ENCODE measurements at regions not wholly inside any gene's neighbourhood (a gene's known extent, or its start where the extent isn't known, plus 50 kb on each side); places are given as distances from the start of the nearest gene placed in this dataset.

- ChIA-PET CTCF (no interaction called here), POLR2A (no interaction called here)
- Histone ChIP-seq H3K27me3 (ENCODE audit: control insufficient read depth in 2 of 2, insufficient read depth in 2 of 2, low read length in 2 of 2) (no peaks in the 10 kb centered on the region), H3K9ac (replicated peaks; ENCODE audit: extremely low read depth, insufficient read depth, low read length) (no peak overlapping the region), H3K4me2 (ENCODE audit: insufficient read depth, low read length) (no peak overlapping the region), H3K4me3 (replicated peaks in 1 of 3; ENCODE audit: insufficient read depth in 1 of 3, low read depth in 1 of 3, low read length in 3 of 3) (no peak overlapping the region), H3K4me1 (ENCODE audit: control insufficient read depth, extremely low read depth, insufficient read depth, low read length) (no peaks in the 10 kb centered on the region), H3K9me3 (replicated peaks; ENCODE audit: control insufficient read depth, insufficient read depth, low read length) (no peaks in the 10 kb centered on the region), H2AFZ (ENCODE audit: low read depth, low read length) (no peak overlapping the region), H4K20me1 (replicated peaks; ENCODE audit: control insufficient read depth, extremely low read depth, insufficient read depth, low read length) (no peaks in the 10 kb centered on the region), H3K27ac (ENCODE audit: insufficient read depth, low read depth, low read length) (no peak overlapping the region), H3K79me2 (ENCODE audit: control insufficient read depth, insufficient read depth, low read length) (no peaks in the 10 kb centered on the region), H3K36me3 (ENCODE audit: control insufficient read depth in 2 of 2, extremely low read depth in 1 of 2, insufficient read depth in 2 of 2, low read length in 2 of 2) (no peaks in the 10 kb centered on the region), H3K9me1 (replicated peaks; ENCODE audit: control insufficient read depth, extremely low read depth, insufficient read depth, low read length) (no peaks in the 10 kb centered on the region)
- DNase-seq (ENCODE audit: low read depth, low spot score), result peak; percentile 37
- no peak for TF ChIP-seq MAX (IDR thresholded peaks at IDR 0.05; ENCODE audit: insufficient read depth, insufficient read length)
- no peak for TF ChIP-seq GATA2 (IDR thresholded peaks at IDR 0.05; ENCODE audit: insufficient read depth, insufficient read length, low read depth, low read length)
- TF ChIP-seq EZH2 (IDR thresholded peaks at IDR 0.05; ENCODE audit: borderline replicate concordance, low read depth, low read length, severe bottlenecking), result no peak
- TF ChIP-seq POLR2A (IDR thresholded peaks at IDR 0.05; ENCODE audit: low read depth, low read length), result no peak
- TF ChIP-seq, protein P1, sequence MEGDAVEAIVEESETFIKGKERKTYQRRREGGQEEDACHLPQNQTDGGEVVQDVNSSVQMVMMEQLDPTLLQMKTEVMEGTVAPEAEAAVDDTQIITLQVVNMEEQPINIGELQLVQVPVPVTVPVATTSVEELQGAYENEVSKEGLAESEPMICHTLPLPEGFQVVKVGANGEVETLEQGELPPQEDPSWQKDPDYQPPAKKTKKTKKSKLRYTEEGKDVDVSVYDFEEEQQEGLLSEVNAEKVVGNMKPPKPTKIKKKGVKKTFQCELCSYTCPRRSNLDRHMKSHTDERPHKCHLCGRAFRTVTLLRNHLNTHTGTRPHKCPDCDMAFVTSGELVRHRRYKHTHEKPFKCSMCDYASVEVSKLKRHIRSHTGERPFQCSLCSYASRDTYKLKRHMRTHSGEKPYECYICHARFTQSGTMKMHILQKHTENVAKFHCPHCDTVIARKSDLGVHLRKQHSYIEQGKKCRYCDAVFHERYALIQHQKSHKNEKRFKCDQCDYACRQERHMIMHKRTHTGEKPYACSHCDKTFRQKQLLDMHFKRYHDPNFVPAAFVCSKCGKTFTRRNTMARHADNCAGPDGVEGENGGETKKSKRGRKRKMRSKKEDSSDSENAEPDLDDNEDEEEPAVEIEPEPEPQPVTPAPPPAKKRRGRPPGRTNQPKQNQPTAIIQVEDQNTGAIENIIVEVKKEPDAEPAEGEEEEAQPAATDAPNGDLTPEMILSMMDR (IDR thresholded peaks at IDR 0.05; ENCODE audit: extremely low read depth in 1 of 2, insufficient read depth in 1 of 2, low read depth in 1 of 2, low read length in 2 of 2), result no peak
- TF ChIP-seq JUN (IDR thresholded peaks at IDR 0.05; ENCODE audit: borderline replicate concordance, insufficient read depth, insufficient read length, low read depth), result no peak
- TF ChIP-seq MYC (IDR thresholded peaks at IDR 0.05; ENCODE audit: low read depth, low read length), result no peak
- TF ChIP-seq FOS (IDR thresholded peaks at IDR 0.05; ENCODE audit: borderline replicate concordance, insufficient read depth, low read length), result no peak
- TF ChIP-seq POLR2AphosphoS5 (IDR thresholded peaks at IDR 0.05; ENCODE audit: insufficient read depth, low read depth, low read length), result no peak
- intact Hi-C loops (cut with micrococcal nuclease) (no loop called here), dilution Hi-C loops (cut with MboI; ENCODE audit: extremely low pct_ligation_motif_present, low sequenced_read_pairs) (no loop called here)
- no TSS peak for BruUV-seq (replicated peaks)
- FAIRE-seq, result peak; percentile 48
Measured at GRCh38 chr5:106136061-106136460, 1534.7 kb downstream of the EFNA5 start.

All from endothelial cell of umbilical vein (primary cell).